ENCODE measurements at regions not wholly inside any gene's neighbourhood (a gene's known extent, or its start where the extent isn't known, plus 50 kb on each side); places are given as distances from the start of the nearest gene placed in this dataset.
"Not testable (repeated sequence)": the region's sequence is repeated elsewhere in the genome, so short reads cannot be mapped to it uniquely, and the experiment has no call there.

- DNase-seq (ENCODE audit: insufficient read length, low spot score, missing footprints) = no peak
- Histone ChIP-seq H3K4me3 (ENCODE audit: insufficient read depth, low read length) (no peak overlapping the region), H3K4me1 (ENCODE audit: insufficient read depth, low read length) (no peaks in the 10 kb centered on the region), H3K79me2 (ENCODE audit: insufficient read depth, low read length) (no peaks in the 10 kb centered on the region), H3K27me3 (ENCODE audit: insufficient read depth, low read length) (no peaks in the 10 kb centered on the region), H4K20me1 (ENCODE audit: insufficient read depth, low read length) (no peaks in the 10 kb centered on the region), H2AFZ (ENCODE audit: low read length) (no peak overlapping the region), H3K4me2 (ENCODE audit: insufficient read depth, low read length) (no peak overlapping the region), H3K9me3 (ENCODE audit: low read depth, low read length) (peaks cover 3% of the 10 kb centered on the region), H3K36me3 (ENCODE audit: insufficient read depth, low read length) (no peaks in the 10 kb centered on the region), H3K27ac (ENCODE audit: low read depth, low read length) (no peak overlapping the region)
- no peak for TF ChIP-seq CTCF (IDR thresholded peaks at IDR 0.05; ENCODE audit: extremely low read depth, low read depth, low read length)
Measured at GRCh38 chr1:213790565-213790964, 197.2 kb upstream of the PROX1 start.

GRCh38 chr1:213793482-213794067 is 194.2 kb upstream of the PROX1 start:
- H2AFZ ChIP-seq (ENCODE audit: low read length) = no peak overlapping the region
- no peaks in the 10 kb centered on the region for H3K4me1 ChIP-seq (ENCODE audit: insufficient read depth, low read length)
- no peaks in the 10 kb centered on the region for H3K36me3 ChIP-seq (ENCODE audit: insufficient read depth, low read length)
- no peak overlapping the region for H3K4me3 ChIP-seq (ENCODE audit: insufficient read depth, low read length)
- DNase-seq (ENCODE audit: insufficient read length, low spot score, missing footprints) = no peak
- H3K4me2 ChIP-seq (ENCODE audit: insufficient read depth, low read length) = no peak overlapping the region
- H3K9me3 ChIP-seq (ENCODE audit: low read depth, low read length) = peaks cover 3% of the 10 kb centered on the region
- no peaks in the 10 kb centered on the region for H3K79me2 ChIP-seq (ENCODE audit: insufficient read depth, low read length)
- H4K20me1 ChIP-seq (ENCODE audit: insufficient read depth, low read length) = no peaks in the 10 kb centered on the region
- no peaks in the 10 kb centered on the region for H3K27me3 ChIP-seq (ENCODE audit: insufficient read depth, low read length)
- no peak for TF ChIP-seq CTCF (IDR thresholded peaks at IDR 0.05; ENCODE audit: extremely low read depth, low read depth, low read length)
- no peak overlapping the region for H3K27ac ChIP-seq (ENCODE audit: low read depth, low read length)

GRCh38 chr1:213796525-213796924 is 191.2 kb upstream of the PROX1 start:
- Histone ChIP-seq H3K36me3 (ENCODE audit: insufficient read depth, low read length) (no peaks in the 10 kb centered on the region), H2AFZ (ENCODE audit: low read length) (no peak overlapping the region), H4K20me1 (ENCODE audit: insufficient read depth, low read length) (no peaks in the 10 kb centered on the region), H3K4me2 (ENCODE audit: insufficient read depth, low read length) (no peak overlapping the region), H3K4me1 (ENCODE audit: insufficient read depth, low read length) (no peaks in the 10 kb centered on the region), H3K79me2 (ENCODE audit: insufficient read depth, low read length) (no peaks in the 10 kb centered on the region), H3K9me3 (ENCODE audit: low read depth, low read length) (no peaks in the 10 kb centered on the region), H3K27ac (ENCODE audit: low read depth, low read length) (no peak overlapping the region), H3K27me3 (ENCODE audit: insufficient read depth, low read length) (no peaks in the 10 kb centered on the region), H3K4me3 (ENCODE audit: insufficient read depth, low read length) (no peak overlapping the region)
- no peak for TF ChIP-seq CTCF (IDR thresholded peaks at IDR 0.05; ENCODE audit: extremely low read depth, low read depth, low read length)
- DNase-seq (ENCODE audit: insufficient read length, low spot score, missing footprints) = no peak

GRCh38 chr1:213808288-213808687 is 179.5 kb upstream of the PROX1 start:
- not testable (repeated sequence) for H4K20me1 ChIP-seq (ENCODE audit: insufficient read depth, low read length); H3K9me3 ChIP-seq (ENCODE audit: low read depth, low read length); H2AFZ ChIP-seq (ENCODE audit: low read length); H3K27me3 ChIP-seq (ENCODE audit: insufficient read depth, low read length); DNase-seq (ENCODE audit: insufficient read length, low spot score, missing footprints); H3K27ac ChIP-seq (ENCODE audit: low read depth, low read length); H3K4me3 ChIP-seq (ENCODE audit: insufficient read depth, low read length); H3K4me2 ChIP-seq (ENCODE audit: insufficient read depth, low read length); H3K36me3 ChIP-seq (ENCODE audit: insufficient read depth, low read length); H3K79me2 ChIP-seq (ENCODE audit: insufficient read depth, low read length); H3K4me1 ChIP-seq (ENCODE audit: insufficient read depth, low read length)
